ENCODE measurements at regions not wholly inside any gene's neighbourhood (a gene's known extent, or its start where the extent isn't known, plus 50 kb on each side); places are given as distances from the start of the nearest gene placed in this dataset.

DNA sequence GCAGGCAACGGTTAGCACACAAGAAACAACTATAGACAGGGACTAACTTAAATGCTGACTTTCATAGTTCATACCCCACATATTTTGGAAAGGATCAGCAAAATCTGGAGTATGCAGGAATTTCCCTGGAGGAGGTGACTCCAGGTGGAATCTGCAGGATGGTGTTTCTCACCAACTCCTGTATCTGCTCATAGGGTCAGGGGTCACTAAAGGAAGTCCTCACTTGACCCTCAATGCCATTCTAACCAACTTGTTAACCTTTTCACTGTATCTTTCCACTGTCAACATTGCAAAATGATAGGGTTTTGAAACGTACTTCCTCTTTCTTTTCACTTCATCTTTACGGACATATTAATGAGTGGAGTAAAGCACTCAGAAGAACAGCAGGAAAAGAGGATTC is 207.0 kb upstream of the CXCR4 start:
- ATAC-seq (no peak), DNase-seq (ENCODE audit: low read depth, low spot score) (no peak)
- Histone ChIP-seq H3K4me1 (ENCODE audit: control insufficient read depth, insufficient read depth, low read length) (no peaks in the 10 kb centered on the region; the same call in 1 of the 2 replicates), H3K9me3 (ENCODE audit: control insufficient read depth, insufficient read depth, low read depth, low read length) (no peaks in the 10 kb centered on the region), H3K36me3 (ENCODE audit: control insufficient read depth, insufficient read depth, low read length) (no peaks in the 10 kb centered on the region), H3K4me3 (ENCODE audit: low read depth in 2 of 2, low read length in 2 of 2) (no peak overlapping the region), H3K27me3 (ENCODE audit: control insufficient read depth, insufficient read depth, low read length) (no peaks in the 10 kb centered on the region), H3K27ac (ENCODE audit: low read length) (no peak overlapping the region)
- intact Hi-C loops (cut with micrococcal nuclease; ENCODE audit: unreplicated experiment) (no loop called here), in situ Hi-C loops (cut with HindIII; ENCODE audit: low pct_unique_long_range_greater_than_20kb, low sequenced_read_pairs) (no loop called here)
- CTCF ChIA-PET = no interaction called here
- POLR2A ChIA-PET = no interaction called here
- BruUV-seq (replicated peaks) = no TSS peak
- no peak for TF ChIP-seq TCF7L2 (IDR thresholded peaks at IDR 0.05; ENCODE audit: low read depth, low read length)

DNA sequence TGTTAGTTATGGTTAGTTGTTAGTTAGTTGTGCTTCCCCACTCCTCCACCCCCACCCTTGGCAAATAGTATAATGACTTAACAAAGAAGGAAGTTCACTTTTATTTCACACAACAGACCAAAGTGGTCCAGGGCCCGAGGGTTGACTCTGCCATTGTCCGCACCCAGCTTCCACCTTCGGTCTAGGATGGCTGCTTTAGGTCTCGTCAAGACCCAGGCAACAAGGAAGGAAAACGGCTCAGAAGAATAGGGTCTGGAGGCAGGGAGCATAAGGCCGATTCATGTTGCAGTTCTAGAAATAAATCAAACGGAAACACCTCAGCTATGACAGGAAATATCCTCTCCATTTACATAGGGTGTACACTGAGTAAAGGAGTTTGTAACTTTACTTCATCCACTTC is 206.0 kb upstream of the CXCR4 start:
- BruUV-seq (replicated peaks) = no TSS peak
- TF ChIP-seq SIN3A (IDR thresholded peaks at IDR 0.05; ENCODE audit: borderline replicate concordance, insufficient read depth, low read depth, low read length) = no peak
- TF ChIP-seq, protein P1, sequence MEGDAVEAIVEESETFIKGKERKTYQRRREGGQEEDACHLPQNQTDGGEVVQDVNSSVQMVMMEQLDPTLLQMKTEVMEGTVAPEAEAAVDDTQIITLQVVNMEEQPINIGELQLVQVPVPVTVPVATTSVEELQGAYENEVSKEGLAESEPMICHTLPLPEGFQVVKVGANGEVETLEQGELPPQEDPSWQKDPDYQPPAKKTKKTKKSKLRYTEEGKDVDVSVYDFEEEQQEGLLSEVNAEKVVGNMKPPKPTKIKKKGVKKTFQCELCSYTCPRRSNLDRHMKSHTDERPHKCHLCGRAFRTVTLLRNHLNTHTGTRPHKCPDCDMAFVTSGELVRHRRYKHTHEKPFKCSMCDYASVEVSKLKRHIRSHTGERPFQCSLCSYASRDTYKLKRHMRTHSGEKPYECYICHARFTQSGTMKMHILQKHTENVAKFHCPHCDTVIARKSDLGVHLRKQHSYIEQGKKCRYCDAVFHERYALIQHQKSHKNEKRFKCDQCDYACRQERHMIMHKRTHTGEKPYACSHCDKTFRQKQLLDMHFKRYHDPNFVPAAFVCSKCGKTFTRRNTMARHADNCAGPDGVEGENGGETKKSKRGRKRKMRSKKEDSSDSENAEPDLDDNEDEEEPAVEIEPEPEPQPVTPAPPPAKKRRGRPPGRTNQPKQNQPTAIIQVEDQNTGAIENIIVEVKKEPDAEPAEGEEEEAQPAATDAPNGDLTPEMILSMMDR (IDR thresholded peaks at IDR 0.05) = no peak
- TF ChIP-seq, protein P2, sequence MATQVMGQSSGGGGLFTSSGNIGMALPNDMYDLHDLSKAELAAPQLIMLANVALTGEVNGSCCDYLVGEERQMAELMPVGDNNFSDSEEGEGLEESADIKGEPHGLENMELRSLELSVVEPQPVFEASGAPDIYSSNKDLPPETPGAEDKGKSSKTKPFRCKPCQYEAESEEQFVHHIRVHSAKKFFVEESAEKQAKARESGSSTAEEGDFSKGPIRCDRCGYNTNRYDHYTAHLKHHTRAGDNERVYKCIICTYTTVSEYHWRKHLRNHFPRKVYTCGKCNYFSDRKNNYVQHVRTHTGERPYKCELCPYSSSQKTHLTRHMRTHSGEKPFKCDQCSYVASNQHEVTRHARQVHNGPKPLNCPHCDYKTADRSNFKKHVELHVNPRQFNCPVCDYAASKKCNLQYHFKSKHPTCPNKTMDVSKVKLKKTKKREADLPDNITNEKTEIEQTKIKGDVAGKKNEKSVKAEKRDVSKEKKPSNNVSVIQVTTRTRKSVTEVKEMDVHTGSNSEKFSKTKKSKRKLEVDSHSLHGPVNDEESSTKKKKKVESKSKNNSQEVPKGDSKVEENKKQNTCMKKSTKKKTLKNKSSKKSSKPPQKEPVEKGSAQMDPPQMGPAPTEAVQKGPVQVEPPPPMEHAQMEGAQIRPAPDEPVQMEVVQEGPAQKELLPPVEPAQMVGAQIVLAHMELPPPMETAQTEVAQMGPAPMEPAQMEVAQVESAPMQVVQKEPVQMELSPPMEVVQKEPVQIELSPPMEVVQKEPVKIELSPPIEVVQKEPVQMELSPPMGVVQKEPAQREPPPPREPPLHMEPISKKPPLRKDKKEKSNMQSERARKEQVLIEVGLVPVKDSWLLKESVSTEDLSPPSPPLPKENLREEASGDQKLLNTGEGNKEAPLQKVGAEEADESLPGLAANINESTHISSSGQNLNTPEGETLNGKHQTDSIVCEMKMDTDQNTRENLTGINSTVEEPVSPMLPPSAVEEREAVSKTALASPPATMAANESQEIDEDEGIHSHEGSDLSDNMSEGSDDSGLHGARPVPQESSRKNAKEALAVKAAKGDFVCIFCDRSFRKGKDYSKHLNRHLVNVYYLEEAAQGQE (IDR thresholded peaks at IDR 0.05; ENCODE audit: insufficient read depth in 1 of 2, low read depth in 2 of 2, low read length in 1 of 2) = no peak
- no peak for TF ChIP-seq TCF7L2 (IDR thresholded peaks at IDR 0.05; ENCODE audit: low read depth, low read length)
- no peak for TF ChIP-seq POLR2AphosphoS5 (IDR thresholded peaks at IDR 0.05; ENCODE audit: low read depth, low read length)
- no peak for ATAC-seq

DNA sequence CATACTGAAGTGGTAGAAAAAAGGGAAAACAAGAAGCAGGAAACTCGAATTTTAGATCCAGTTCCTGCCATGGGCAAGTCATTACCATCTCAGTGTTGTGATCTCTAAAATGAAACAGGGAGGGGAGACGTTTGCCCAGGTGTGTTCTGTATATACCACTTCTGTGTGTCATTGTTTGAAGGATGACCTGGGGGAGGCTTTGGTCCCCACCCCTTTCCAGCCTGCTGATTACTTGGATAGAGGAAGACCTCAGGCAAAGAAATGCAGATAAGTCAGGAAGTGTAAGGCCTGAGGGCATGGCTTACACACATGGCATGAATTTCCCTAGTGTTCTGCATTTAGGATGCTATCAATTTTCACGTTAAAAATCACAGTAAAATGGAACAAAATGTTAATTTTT is 205.2 kb upstream of the CXCR4 start:
- no peaks in the 10 kb centered on the region; the same call in 1 of the 2 replicates for H3K4me1 ChIP-seq (ENCODE audit: control insufficient read depth, insufficient read depth, low read length)
- ChIA-PET POLR2A (no interaction called here), CTCF (no interaction called here)
- intact Hi-C loops (cut with micrococcal nuclease; ENCODE audit: unreplicated experiment) = no loop called here
- ATAC-seq (no peak), DNase-seq (ENCODE audit: low read depth, low spot score) (no peak)
- TF ChIP-seq, protein P1 (IDR thresholded peaks at IDR 0.05) = no peak
- no TSS peak for BruUV-seq (replicated peaks)
- no peaks in the 10 kb centered on the region for H3K9me3 ChIP-seq (ENCODE audit: control insufficient read depth, insufficient read depth, low read depth, low read length)
- H3K36me3 ChIP-seq (ENCODE audit: control insufficient read depth, insufficient read depth, low read length) = no peaks in the 10 kb centered on the region
- H3K27me3 ChIP-seq (ENCODE audit: control insufficient read depth, insufficient read depth, low read length) = no peaks in the 10 kb centered on the region
- in situ Hi-C loops (cut with HindIII; ENCODE audit: low pct_unique_long_range_greater_than_20kb, low sequenced_read_pairs) = no loop called here
- no peak overlapping the region for H3K27ac ChIP-seq (ENCODE audit: low read length)
- no peak overlapping the region for H3K4me3 ChIP-seq (ENCODE audit: low read depth in 2 of 2, low read length in 2 of 2)

More for the DNA sequence above, 206.0 kb upstream of the CXCR4 start:
- intact Hi-C loops (cut with micrococcal nuclease; ENCODE audit: unreplicated experiment) (no loop called here), in situ Hi-C loops (cut with HindIII; ENCODE audit: low pct_unique_long_range_greater_than_20kb, low sequenced_read_pairs) (no loop called here)
- Histone ChIP-seq H3K27me3 (ENCODE audit: control insufficient read depth, insufficient read depth, low read length) (no peaks in the 10 kb centered on the region), H3K27ac (ENCODE audit: low read length) (no peak overlapping the region), H3K4me1 (ENCODE audit: control insufficient read depth, insufficient read depth, low read length) (no peaks in the 10 kb centered on the region; the same call in 1 of the 2 replicates), H3K36me3 (ENCODE audit: control insufficient read depth, insufficient read depth, low read length) (no peaks in the 10 kb centered on the region), H3K9me3 (ENCODE audit: control insufficient read depth, insufficient read depth, low read depth, low read length) (no peaks in the 10 kb centered on the region), H3K4me3 (ENCODE audit: low read depth in 2 of 2, low read length in 2 of 2) (no peak overlapping the region)
- ChIA-PET POLR2A (no interaction called here), CTCF (no interaction called here)
- no peak for DNase-seq (ENCODE audit: low read depth, low spot score)
